Left lung (tissue), 4 donors: ENCODE measurements at regions not wholly inside any gene's neighbourhood (a gene's known extent, or its start where the extent isn't known, plus 50 kb on each side); places are given as distances from the start of the nearest gene placed in this dataset.

Source experiments
- ATAC-seq: fragments of 200-7000 bp; cut with Tn5 transposase; one replicate; pipeline ENCODE4 v1.9.1; 2020; ENCODE audit warnings: moderate library complexity
- DNase-seq, 4 donors: peaks; one replicate each; pipeline ENCODE4 v3.0.0-alpha.2; 2013 to 2020
- H3K27ac ChIP-seq, 2 donors: fragments of 200-600 bp; sonication (generic) in 1 of 2; one replicate each; pipeline versions ENCODE4 v1.5.0 to v1.8.0; 2020 to 2021
- H3K27me3 ChIP-seq, 2 donors: fragments of 200-600 bp; sonication (generic) in 1 of 2; one replicate each; pipeline versions ENCODE4 v1.5.0 to v1.8.0; 2020 to 2021
- H3K36me3 ChIP-seq, 2 donors: fragments of 200-600 bp; sonication (generic) in 1 of 2; one replicate each; pipeline versions ENCODE4 v1.5.0 to v1.8.0; 2020 to 2021
- H3K4me1 ChIP-seq, 2 donors: fragments of 200-600 bp; one replicate each; pipeline ENCODE4 v1.8.0; 2021
- H3K4me3 ChIP-seq, 2 donors: fragments of 200-600 bp; sonication (generic) in 1 of 2; one replicate each; pipeline versions ENCODE4 v1.5.0 to v1.8.0; 2020 to 2021; ENCODE audit warnings: mild to moderate bottlenecking in 1 of 2
- H3K9me3 ChIP-seq, 2 donors: fragments of 200-600 bp; sonication (generic) in 1 of 2; one replicate each; pipeline versions ENCODE4 v1.5.0 to v1.8.0; 2020 to 2021
- CTCF ChIP-seq, 2 donors: fragments of 200-600 bp; sonication (generic) in 1 of 2; IDR thresholded peaks; one replicate each; pipeline versions ENCODE4 v1.5.0 to v1.8.0; 2021; ENCODE audit warnings: antibody characterized with exemption in 2 of 2
- intact Hi-C, 2 donors: fragments of 100-400 bp; cut with DNase I; formaldehyde crosslinking; loops; one replicate each; pipeline versions ENCODE4 v1.11.2 to v1.14.2; 2022
- donor health status: DM: no; HTN: yes; CAD: no.
- donor health status: DM: no; HTN: no; CAD: no.

- DNase-seq, result no peak
- Histone ChIP-seq H3K36me3 (no peaks in the 10 kb centered on the region), H3K4me1 (no peaks in the 10 kb centered on the region), H3K4me3 (no peak overlapping the region), H3K27ac (no peak overlapping the region), H3K27me3 (no peaks in the 10 kb centered on the region), H3K9me3 (no peaks in the 10 kb centered on the region)
- no peak for TF ChIP-seq CTCF (IDR thresholded peaks at IDR 0.05)
- intact Hi-C loops, result no loop called here
- no peak for ATAC-seq
These were observed 277.2 kb downstream of the SUCLA2 start for GRCh38 chr13:47723898-47724297.

GRCh38 chr13:47719164-47719563 is 281.9 kb downstream of the SUCLA2 start:
- no peak for ATAC-seq

GRCh38 chr13:47718556-47718955 is 282.5 kb downstream of the SUCLA2 start:
- Histone ChIP-seq H3K36me3 (no peaks in the 10 kb centered on the region), H3K27me3 (no peaks in the 10 kb centered on the region), H3K4me3 (no peak overlapping the region), H3K9me3 (no peaks in the 10 kb centered on the region), H3K4me1 (no peaks in the 10 kb centered on the region), H3K27ac (no peak overlapping the region)
- ATAC-seq (no peak), DNase-seq (no peak)
- intact Hi-C loops, result no loop called here
- TF ChIP-seq CTCF (IDR thresholded peaks at IDR 0.05), result no peak

More at GRCh38 chr13:47719164-47719563, 281.9 kb downstream of the SUCLA2 start:
- H3K9me3 ChIP-seq, result no peaks in the 10 kb centered on the region
- no peaks in the 10 kb centered on the region for H3K36me3 ChIP-seq
- TF ChIP-seq CTCF (IDR thresholded peaks at IDR 0.05), result no peak
- H3K4me1 ChIP-seq, result no peaks in the 10 kb centered on the region
- H3K27me3 ChIP-seq, result no peaks in the 10 kb centered on the region
- H3K27ac ChIP-seq, result no peak overlapping the region
- H3K4me3 ChIP-seq, result no peak overlapping the region
- DNase-seq, result no peak
- intact Hi-C loops, result no loop called here

GRCh38 chr13:47708386-47708785 is 292.7 kb downstream of the SUCLA2 start:
- Histone ChIP-seq H3K27ac (no peak overlapping the region), H3K27me3 (no peaks in the 10 kb centered on the region), H3K36me3 (no peaks in the 10 kb centered on the region), H3K9me3 (no peaks in the 10 kb centered on the region), H3K4me1 (no peaks in the 10 kb centered on the region), H3K4me3 (no peak overlapping the region)
- intact Hi-C loops, result no loop called here
- DNase-seq (no peak), ATAC-seq (no peak)
- TF ChIP-seq CTCF (IDR thresholded peaks at IDR 0.05), result no peak

- intact Hi-C loops, result no loop called here
- DNase-seq (no peak), ATAC-seq (no peak)
- no peaks in the 10 kb centered on the region for H3K9me3 ChIP-seq
- no peaks in the 10 kb centered on the region for H3K27me3 ChIP-seq
- no peak for TF ChIP-seq CTCF (IDR thresholded peaks at IDR 0.05)
- H3K27ac ChIP-seq, result no peak overlapping the region
- H3K4me3 ChIP-seq, result no peak overlapping the region
- H3K4me1 ChIP-seq, result no peaks in the 10 kb centered on the region
- no peaks in the 10 kb centered on the region for H3K36me3 ChIP-seq
These were observed 293.7 kb downstream of the SUCLA2 start for GRCh38 chr13:47707414-47707813.
